OCI-LY7 (cell line): ENCODE measurements at regions not wholly inside any gene's neighbourhood (a gene's known extent, or its start where the extent isn't known, plus 50 kb on each side); places are given as distances from the start of the nearest gene placed in this dataset.

ENCODE experiments used
- BruUV-seq: library from RNA; stranded (reverse); fragments of 400-500 nt; replicated peaks from 2 replicates; lab custom pipeline; 2021; lab: Mats Ljungman, UMichigan
- CTCF ChIA-PET: fragments of 300-600 bp; sonication (Branson Sonifier 250); formaldehyde crosslinking; loops from one replicate; lab custom pipeline; 2022; ENCODE audit warnings: antibody characterized with exemption; ENCODE audit not compliant: unreplicated experiment; lab: Charles Lee
- POLR2A ChIA-PET: fragments of 300-600 bp; sonication (Branson Sonifier 250); formaldehyde crosslinking; loops from one replicate; lab custom pipeline; 2022; ENCODE audit warnings: antibody characterized with exemption; lab: Charles Lee
- DNase-seq: peaks from one replicate; pipeline ENCODE4 v3.0.0-alpha.2; 2015; ENCODE audit warnings: low spot score
- H2AFZ ChIP-seq: fragments of 200-600 bp; sonication (generic), shearing (Covaris generic); 2 replicates; pipeline ENCODE4 v1.6.1; 2014; ENCODE audit warnings: mild to moderate bottlenecking, antibody characterized with exemption, low read length, moderate library complexity
- H3K27ac ChIP-seq: fragments of 200-600 bp; sonication (generic); 2 replicates; pipeline ENCODE4 v1.5.1; 2014; ENCODE audit warnings: mixed run types, low read depth, mild to moderate bottlenecking, moderate library complexity, low read length, inconsistent platforms; ENCODE audit not compliant: poor library complexity, severe bottlenecking
- H3K36me3 ChIP-seq: fragments of 200-600 bp; sonication (generic); 2 replicates; pipeline ENCODE4 v1.6.1; 2014; ENCODE audit warnings: mild to moderate bottlenecking, antibody characterized with exemption, low read length, moderate library complexity, mixed read lengths; ENCODE audit not compliant: insufficient read depth
- H3K4me1 ChIP-seq: fragments of 200-600 bp; sonication (generic); 2 replicates; pipeline ENCODE4 v1.5.1; 2014; ENCODE audit warnings: mild to moderate bottlenecking, low read length; ENCODE audit not compliant: insufficient read depth, poor library complexity, severe bottlenecking
- H3K4me2 ChIP-seq: fragments of 200-600 bp; sonication (generic); 2 replicates; pipeline ENCODE4 v1.6.1; 2014; ENCODE audit warnings: mild to moderate bottlenecking, low read length
- H3K4me3 ChIP-seq: fragments of 200-600 bp; sonication (generic); 2 replicates; pipeline ENCODE4 v1.5.1; 2014; ENCODE audit warnings: mild to moderate bottlenecking, low read depth, low read length; ENCODE audit not compliant: poor library complexity, severe bottlenecking
- H3K79me2 ChIP-seq: fragments of 200-600 bp; sonication (generic); 2 replicates; pipeline ENCODE4 v1.6.1; 2016; ENCODE audit warnings: low read depth, mild to moderate bottlenecking, low read length, moderate library complexity, mixed read lengths; ENCODE audit not compliant: insufficient read depth
- H3K9me2 ChIP-seq: fragments of 200-600 bp; sonication (generic); 2 replicates; pipeline ENCODE4 v1.6.1; 2016; ENCODE audit warnings: mild to moderate bottlenecking, low read length, mixed read lengths; ENCODE audit not compliant: insufficient read depth
- H3K9me3 ChIP-seq: fragments of 200-600 bp; sonication (generic); 2 replicates; pipeline ENCODE4 v1.6.1; 2014; ENCODE audit warnings: mild to moderate bottlenecking, mixed run types, low read length, mixed read lengths
- H4K20me1 ChIP-seq: fragments of 200-600 bp; sonication (generic); 2 replicates; pipeline ENCODE4 v1.6.1; 2014; ENCODE audit warnings: mild to moderate bottlenecking, antibody characterized with exemption, low read length, moderate library complexity, mixed read lengths; ENCODE audit not compliant: insufficient read depth
- CTCF ChIP-seq: fragments of 200-600 bp; sonication (generic); conservative IDR thresholded peaks from 2 replicates; pipeline ENCODE4 v1.5.1; 2014; ENCODE audit warnings: mild to moderate bottlenecking, antibody characterized with exemption, low read length, moderate library complexity, mixed read lengths
- EZH2phosphoT487 ChIP-seq: fragments of 200-600 bp; sonication (generic); IDR thresholded peaks from 2 replicates; pipeline ENCODE4 v1.6.1; 2018; ENCODE audit warnings: low read depth, borderline replicate concordance, mild to moderate bottlenecking, mixed run types, antibody characterized with exemption, low read length, moderate library complexity, mixed read lengths
- intact Hi-C: fragments of 100-400 bp; cut with micrococcal nuclease; formaldehyde crosslinking; loops from one replicate; pipeline ENCODE4 v1.10.0; 2022; ENCODE audit not compliant: unreplicated experiment

- no peak overlapping the region for H3K27ac ChIP-seq
- no peaks in the 10 kb centered on the region for H3K9me2 ChIP-seq
- TF ChIP-seq EZH2phosphoT487 (no peak), CTCF (no peak)
- no TSS peak for BruUV-seq
- intact Hi-C loops = no loop called here
- H3K4me1 ChIP-seq = no peaks in the 10 kb centered on the region
- no peaks in the 10 kb centered on the region for H3K9me3 ChIP-seq
- H2AFZ ChIP-seq = no peak overlapping the region
- H3K4me2 ChIP-seq = no peak overlapping the region
- no peaks in the 10 kb centered on the region for H3K79me2 ChIP-seq
- ChIA-PET POLR2A (no interaction called here), CTCF (no interaction called here)
- H3K36me3 ChIP-seq = no peaks in the 10 kb centered on the region
- DNase-seq = no peak
- no peaks in the 10 kb centered on the region for H4K20me1 ChIP-seq
- H3K4me3 ChIP-seq = no peak overlapping the region
Measured at GRCh38 chr5:153096381-153096780, 394.1 kb upstream of the GRIA1 start.

DNA sequence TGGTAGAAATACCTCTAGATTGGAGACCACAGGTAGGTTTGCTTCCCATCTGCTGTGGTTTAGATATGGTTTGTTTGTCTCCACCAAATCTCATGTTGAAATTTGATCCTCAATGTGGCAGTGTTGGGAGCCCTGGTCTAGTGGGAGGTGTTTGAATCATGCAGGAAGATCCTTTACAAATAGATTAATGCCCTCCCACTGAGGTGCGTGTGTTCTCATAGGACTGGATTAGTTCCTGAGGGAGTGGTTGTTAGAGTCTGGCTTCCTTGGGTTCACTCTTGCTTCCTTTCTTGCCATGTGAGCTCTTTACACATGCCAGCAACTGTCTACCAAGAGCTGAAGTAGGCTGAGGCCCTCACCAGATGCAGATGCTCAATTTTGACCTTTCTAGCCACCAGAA, 391.1 kb upstream of the GRIA1 start:
- Histone ChIP-seq H3K9me3 (no peaks in the 10 kb centered on the region), H3K4me1 (no peaks in the 10 kb centered on the region), H3K36me3 (no peaks in the 10 kb centered on the region), H3K4me3 (no peak overlapping the region), H3K4me2 (no peak overlapping the region), H2AFZ (no peak overlapping the region), H4K20me1 (no peaks in the 10 kb centered on the region), H3K9me2 (no peaks in the 10 kb centered on the region), H3K79me2 (no peaks in the 10 kb centered on the region), H3K27ac (no peak overlapping the region)
- TF ChIP-seq CTCF (no peak), EZH2phosphoT487 (no peak)
- POLR2A ChIA-PET = no interaction called here
- CTCF ChIA-PET = no interaction called here
- BruUV-seq = no TSS peak
- DNase-seq = no peak
- intact Hi-C loops = no loop called here

- BruUV-seq = no TSS peak
- Histone ChIP-seq H3K36me3 (no peaks in the 10 kb centered on the region), H3K27ac (no peak overlapping the region)
Measured at GRCh38 chr5:153101235-153102180, 389.0 kb upstream of the GRIA1 start.

More at GRCh38 chr5:153101235-153102180, 389.0 kb upstream of the GRIA1 start:
- ChIA-PET POLR2A (no interaction called here), CTCF (no interaction called here)
- no peaks in the 10 kb centered on the region for H3K9me3 ChIP-seq
- no peak overlapping the region for H3K4me3 ChIP-seq
- H3K4me2 ChIP-seq = no peak overlapping the region
- no peak for DNase-seq
- no peaks in the 10 kb centered on the region for H3K9me2 ChIP-seq
- no peaks in the 10 kb centered on the region for H4K20me1 ChIP-seq
- intact Hi-C loops = no loop called here
- H3K79me2 ChIP-seq = no peaks in the 10 kb centered on the region
- H3K4me1 ChIP-seq = no peaks in the 10 kb centered on the region
- no peak for TF ChIP-seq EZH2phosphoT487
- no peak for TF ChIP-seq CTCF
- H2AFZ ChIP-seq = no peak overlapping the region
